ENCODE measurements at regions not wholly inside any gene's neighbourhood (a gene's known extent, or its start where the extent isn't known, plus 50 kb on each side); places are given as distances from the start of the nearest gene placed in this dataset.
A peak's percentile ranks its signal among the peaks of the same experiment; 100 is the strongest.

DNA sequence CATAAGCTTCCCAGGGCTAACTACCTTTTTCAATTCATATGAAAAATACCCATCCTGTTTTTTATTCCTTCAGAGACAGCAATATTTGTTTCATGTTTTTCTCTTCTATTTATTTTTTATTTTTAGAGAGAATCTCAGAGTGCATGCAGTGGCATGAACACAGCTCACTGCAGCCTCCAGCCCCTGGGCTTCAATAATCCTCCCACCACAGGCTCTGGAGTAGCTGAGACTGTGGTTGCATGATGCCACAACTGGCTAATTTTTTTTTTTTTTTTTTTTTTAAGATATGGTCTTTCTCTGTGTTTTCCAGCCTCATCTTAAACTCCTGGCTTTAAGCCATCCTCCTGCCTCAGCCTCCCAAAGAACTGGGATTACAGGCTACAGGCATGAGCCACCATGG is 296.7 kb upstream of the AKR1E2 start:
- intact Hi-C loops (cut with DNase I): no loop called here
- DNase-seq (no peak), ATAC-seq (ENCODE audit: poor library complexity) (no peak)

DNA sequence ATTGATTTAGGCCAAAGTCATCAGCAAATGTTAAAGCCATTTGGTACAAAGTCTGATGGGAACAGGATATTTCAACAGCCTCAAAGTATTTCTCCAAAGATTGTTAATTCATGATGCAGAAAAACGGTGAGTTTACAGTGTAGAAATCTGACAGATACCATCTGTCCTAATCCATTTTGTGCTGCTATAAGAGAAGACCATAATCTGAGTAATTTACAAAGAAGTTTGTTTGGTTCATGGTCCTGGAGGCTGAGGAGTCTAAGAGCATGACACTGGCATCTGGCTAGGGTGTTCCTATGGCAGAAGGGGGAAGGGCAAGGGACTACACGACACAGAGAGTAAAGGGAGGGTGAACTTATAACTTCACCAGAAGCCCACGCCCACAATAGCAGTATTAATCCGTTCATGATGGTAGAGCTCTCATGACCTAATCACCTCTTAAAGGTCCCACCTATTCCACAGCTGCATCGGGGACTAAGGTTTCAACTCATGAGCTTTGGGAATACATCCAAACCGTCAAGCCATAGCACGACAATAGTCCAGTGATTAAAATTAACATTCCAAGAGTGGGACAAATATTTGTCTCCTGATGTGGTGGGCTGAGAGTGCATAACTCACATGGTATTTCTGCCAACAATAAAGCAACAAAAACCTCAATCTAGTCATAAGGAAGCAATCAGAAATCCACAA is 298.6 kb upstream of the AKR1E2 start:
- ATAC-seq (ENCODE audit: poor library complexity) (no peak), DNase-seq (no peak)
- intact Hi-C loops (cut with DNase I): no loop called here

- ATAC-seq (ENCODE audit: poor library complexity): no peak
- intact Hi-C loops (cut with DNase I): no loop called here
- no peak for DNase-seq
Observed at GRCh38 chr10:4526311-4526731, 299.7 kb upstream of the AKR1E2 start.

DNA sequence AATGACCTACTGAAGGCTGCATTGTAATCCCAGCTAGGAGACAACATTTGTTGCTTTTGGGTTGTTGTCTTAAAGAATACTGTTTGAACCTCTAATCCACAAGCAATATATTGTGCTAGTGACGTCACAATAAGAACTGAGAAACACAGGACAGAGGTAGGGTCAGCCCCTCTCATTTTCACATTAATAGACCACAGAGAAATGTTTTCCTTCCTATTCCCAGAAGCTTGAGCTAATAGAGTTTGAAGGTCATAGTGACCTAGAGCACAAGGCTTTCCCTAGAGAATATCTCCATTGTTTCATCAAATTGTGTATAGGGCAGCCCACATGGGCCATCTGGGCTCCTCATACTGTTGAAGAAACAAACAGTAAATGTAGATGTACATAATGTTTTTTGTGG is 300.9 kb upstream of the AKR1E2 start:
- DNase-seq (no peak), ATAC-seq (ENCODE audit: poor library complexity) (no peak)
- intact Hi-C loops (cut with DNase I): no loop called here

GRCh38 chr10:4522296-4523000 is 303.6 kb upstream of the AKR1E2 start:
- intact Hi-C loops (cut with DNase I): no loop called here
- DNase-seq (no peak), ATAC-seq (ENCODE audit: poor library complexity) (no peak)

GRCh38 chr10:4519658-4520402 is 306.2 kb upstream of the AKR1E2 start:
- intact Hi-C loops (cut with DNase I): no loop called here
- peak; percentile 78 for ATAC-seq (ENCODE audit: poor library complexity)
- DNase-seq: no peak

DNA sequence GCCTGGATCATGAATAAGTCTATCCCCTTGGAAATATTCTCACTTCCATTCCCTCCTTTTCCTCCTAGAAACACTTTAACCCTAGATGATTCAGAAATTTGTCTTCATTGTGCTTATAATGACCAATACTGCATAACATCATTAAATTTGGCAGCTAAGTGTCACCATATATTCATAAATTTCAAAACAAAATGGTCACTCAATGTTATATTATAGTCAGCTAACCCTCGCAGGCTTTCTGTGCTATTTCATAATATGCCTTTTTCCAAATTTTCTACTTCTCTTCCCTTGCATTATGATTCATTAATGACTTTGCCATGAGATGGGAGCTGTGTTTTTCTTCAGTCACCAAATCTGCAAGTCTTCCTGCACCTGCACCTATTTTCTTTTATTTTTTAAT is 308.3 kb upstream of the AKR1E2 start:
- intact Hi-C loops (cut with DNase I): no loop called here
- ATAC-seq (ENCODE audit: poor library complexity): no peak
- no peak for DNase-seq

DNA sequence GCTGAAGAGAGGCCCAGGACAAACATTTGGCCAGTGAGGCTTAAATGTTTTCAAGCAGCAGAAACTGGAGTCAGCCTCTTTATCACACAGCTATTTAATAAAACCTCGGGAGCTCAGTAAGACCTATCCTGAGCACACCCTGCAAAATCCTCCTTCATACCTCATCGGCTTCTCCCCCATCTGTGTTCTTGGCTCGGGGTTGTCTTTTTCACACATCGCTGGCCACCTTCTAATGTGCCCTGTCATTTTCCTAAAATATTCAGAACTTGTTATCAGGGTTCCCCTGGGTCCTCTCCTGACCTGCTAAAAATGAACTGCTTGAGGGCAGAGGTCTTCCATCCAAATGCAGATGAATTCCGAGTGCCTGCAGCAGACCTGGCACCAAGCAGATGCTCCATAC is 310.3 kb upstream of the AKR1E2 start:
- intact Hi-C loops (cut with DNase I): no loop called here
- peak; percentile 30 for ATAC-seq (ENCODE audit: poor library complexity)

GRCh38 chr10:4514445-4515108 is 311.4 kb upstream of the AKR1E2 start:
- ATAC-seq (ENCODE audit: poor library complexity) (peak; percentile 69), DNase-seq (peak; percentile 76)
- intact Hi-C loops (cut with DNase I): loop anchor here (5.0 kb wide), 2 partner anchors 143 to 248 kb away; no protein-coding TSS in a partner anchor

More for the DNA sequence above, 310.3 kb upstream of the AKR1E2 start:
- no peak for DNase-seq

DNA sequence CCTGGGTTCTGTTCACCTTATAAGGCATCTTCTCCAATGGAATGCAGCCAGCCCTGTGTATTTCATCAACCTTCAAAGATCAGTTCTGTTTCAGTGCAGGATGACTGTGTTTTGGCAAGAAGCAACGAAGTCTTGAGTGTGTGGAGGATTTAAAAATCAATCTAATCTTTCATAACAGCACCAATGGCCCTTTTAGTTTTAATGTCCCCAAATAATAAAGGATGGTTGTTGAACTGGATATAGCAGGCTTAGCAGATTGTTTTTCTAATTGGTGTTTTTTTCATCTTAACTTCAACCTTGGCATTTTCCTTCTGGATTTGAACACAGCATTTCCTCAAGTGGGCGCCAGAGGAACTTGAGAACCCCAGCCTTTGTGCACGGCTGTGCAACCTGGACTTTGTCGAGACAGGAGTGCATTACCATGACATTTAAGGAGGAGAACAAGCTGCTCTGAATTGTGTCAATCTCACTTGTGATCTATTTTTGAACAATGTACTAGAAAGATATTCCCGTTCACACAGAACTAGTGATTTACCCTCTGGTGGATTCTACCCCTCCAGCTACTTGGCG is 313.3 kb upstream of the AKR1E2 start:
- intact Hi-C loops (cut with DNase I): loop anchor here (5.0 kb wide), 2 partner anchors 145 to 250 kb away; no protein-coding TSS in a partner anchor
- DNase-seq (peak; percentile 68), ATAC-seq (ENCODE audit: poor library complexity) (peak; percentile 81)

- ATAC-seq (ENCODE audit: poor library complexity): no peak
- intact Hi-C loops (cut with DNase I): loop anchor here (5.0 kb wide), 2 partner anchors 145 to 250 kb away; no protein-coding TSS in a partner anchor
- DNase-seq: no peak
Observed at GRCh38 chr10:4512196-4512595, 313.8 kb upstream of the AKR1E2 start.

- ATAC-seq (ENCODE audit: poor library complexity): no peak
- no peak for DNase-seq
- intact Hi-C loops (cut with DNase I): loop anchor here (5.0 kb wide), 2 partner anchors 146 to 251 kb away; no protein-coding TSS in a partner anchor
Observed at GRCh38 chr10:4511509-4511908, 314.5 kb upstream of the AKR1E2 start.

DNA sequence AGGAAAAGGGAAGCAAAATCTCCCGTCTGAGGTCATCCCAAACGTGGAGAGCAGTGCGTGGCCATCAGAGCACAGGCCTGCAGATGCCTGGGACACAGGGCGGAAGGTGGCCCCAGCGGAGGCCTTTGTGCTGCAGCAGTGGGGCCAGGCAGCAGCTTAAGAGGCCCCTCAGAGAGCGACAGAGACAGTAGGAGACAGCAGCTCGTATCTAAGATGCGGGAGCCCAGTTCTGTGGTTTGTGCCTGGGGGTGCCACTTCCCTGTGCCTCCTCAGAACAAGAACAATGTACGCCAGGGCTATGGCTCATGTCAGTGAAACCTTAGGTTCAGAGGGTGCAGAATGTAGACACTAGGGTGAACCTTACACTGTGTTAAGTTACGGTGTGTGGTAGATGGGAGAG is 316.6 kb upstream of the AKR1E2 start:
- intact Hi-C loops (cut with DNase I): no loop called here

GRCh38 chr10:4506095-4506494 is 319.9 kb upstream of the AKR1E2 start:
- ATAC-seq (ENCODE audit: poor library complexity): no peak
- intact Hi-C loops (cut with DNase I): no loop called here
- no peak for DNase-seq

More for the DNA sequence above, 316.6 kb upstream of the AKR1E2 start:
- DNase-seq (no peak), ATAC-seq (ENCODE audit: poor library complexity) (no peak)

GRCh38 chr10:4504550-4504949 is 321.5 kb upstream of the AKR1E2 start:
- DNase-seq (no peak), ATAC-seq (ENCODE audit: poor library complexity) (peak; percentile 53)
- intact Hi-C loops (cut with DNase I): no loop called here

- DNase-seq (no peak), ATAC-seq (ENCODE audit: poor library complexity) (no peak)
- intact Hi-C loops (cut with DNase I): no loop called here
Observed at GRCh38 chr10:4503076-4503475, 322.9 kb upstream of the AKR1E2 start.

- intact Hi-C loops (cut with DNase I): no loop called here
- DNase-seq (no peak), ATAC-seq (ENCODE audit: poor library complexity) (no peak)
Observed at GRCh38 chr10:4501306-4501705, 324.7 kb upstream of the AKR1E2 start.

- intact Hi-C loops (cut with DNase I): no loop called here
- DNase-seq: no peak
- ATAC-seq (ENCODE audit: poor library complexity): peak; percentile 90
Observed at GRCh38 chr10:4498711-4499251, 327.2 kb upstream of the AKR1E2 start.
